ENCODE measurements at regions not wholly inside any gene's neighbourhood (a gene's known extent, or its start where the extent isn't known, plus 50 kb on each side); places are given as distances from the start of the nearest gene placed in this dataset.

GRCh38 chr3:160170409-160171370 lies 54.5 kb upstream of the C3orf80 start:
- no peak for TF ChIP-seq CTCF (conservative IDR thresholded peaks at IDR 0.05; ENCODE audit: low read length)
- TF ChIP-seq EZH2phosphoT487 (IDR thresholded peaks at IDR 0.05; ENCODE audit: borderline replicate concordance, low read depth, low read length) = no peak
